T-helper 22 cell (primary cell): ENCODE measurements at regions not wholly inside any gene's neighbourhood (a gene's known extent, or its start where the extent isn't known, plus 50 kb on each side); places are given as distances from the start of the nearest gene placed in this dataset.

Experiments
- DNase-seq: peaks from one replicate; pipeline ENCODE4 v3.0.0-alpha.2; 2020; ENCODE audit warnings: low read depth

DNA sequence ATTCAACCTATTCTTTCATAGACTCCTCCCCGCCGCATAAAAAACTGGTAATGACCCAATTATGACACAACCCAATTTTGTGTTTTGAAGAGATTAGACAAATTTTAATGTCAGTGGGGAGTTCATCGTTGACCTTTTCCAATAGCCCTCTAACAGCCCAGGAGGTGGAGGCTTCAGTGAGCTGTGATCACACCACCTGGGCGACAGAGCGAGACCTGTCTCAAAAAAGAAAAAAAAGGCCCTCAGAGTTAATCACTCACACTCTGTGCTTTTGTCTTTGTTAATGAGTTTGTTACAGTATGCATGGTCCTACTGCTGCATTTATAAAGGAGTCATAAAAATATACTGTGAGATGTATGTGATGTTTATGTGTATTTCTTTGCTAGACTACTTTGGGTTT lies 510.6 kb downstream of the CPS1 start:
- DNase-seq = no peak

DNA sequence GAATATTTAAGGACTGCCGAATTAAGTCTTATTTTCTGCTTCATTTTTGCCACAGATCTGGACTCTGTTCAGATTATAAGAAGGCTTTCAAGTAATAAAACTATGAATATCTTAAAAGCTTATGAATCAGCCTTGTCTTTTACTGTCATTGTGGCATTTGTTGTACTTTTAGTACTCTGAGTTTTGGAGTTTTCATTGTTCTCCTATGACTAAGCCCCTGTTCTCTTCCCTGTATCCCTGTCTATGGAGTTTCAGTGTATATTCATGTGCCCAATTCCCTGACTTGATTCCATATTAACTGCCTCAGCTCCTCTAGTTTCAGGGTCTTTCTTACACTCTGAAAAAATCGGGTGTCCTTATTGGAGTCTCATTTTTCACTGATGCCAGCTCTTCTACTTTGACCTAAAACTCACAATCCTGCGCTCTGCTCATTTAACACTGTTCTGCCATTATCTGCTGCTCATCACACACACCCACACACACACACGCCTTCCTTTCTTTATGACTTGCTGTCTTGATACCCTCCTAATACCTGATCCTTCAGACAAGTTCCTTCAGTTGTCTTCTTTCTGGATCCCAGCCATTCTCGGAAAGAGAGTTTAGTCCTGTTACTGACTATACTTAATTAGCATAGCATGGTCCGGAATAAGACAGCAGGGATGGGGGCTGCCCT lies 511.8 kb downstream of the CPS1 start:
- DNase-seq = no peak

DNA sequence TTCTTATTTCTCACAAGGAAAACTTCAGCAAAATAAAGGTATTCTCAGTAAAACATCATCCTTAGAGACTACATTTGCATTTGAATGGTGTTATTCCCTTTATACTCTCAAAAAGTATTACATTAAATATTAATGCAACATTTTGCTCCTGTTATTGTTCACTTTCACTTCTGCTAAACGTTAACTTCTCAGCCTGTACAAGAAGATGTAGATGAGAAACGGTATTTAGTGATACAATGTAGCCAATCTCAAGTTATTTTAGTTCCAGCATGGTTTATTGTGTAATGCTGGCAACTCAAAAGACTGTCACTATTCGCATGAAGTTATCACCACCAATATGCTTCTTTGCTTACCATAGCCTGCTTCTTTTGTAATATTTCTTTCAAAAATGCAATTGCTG lies 514.1 kb downstream of the CPS1 start:
- no peak for DNase-seq

DNA sequence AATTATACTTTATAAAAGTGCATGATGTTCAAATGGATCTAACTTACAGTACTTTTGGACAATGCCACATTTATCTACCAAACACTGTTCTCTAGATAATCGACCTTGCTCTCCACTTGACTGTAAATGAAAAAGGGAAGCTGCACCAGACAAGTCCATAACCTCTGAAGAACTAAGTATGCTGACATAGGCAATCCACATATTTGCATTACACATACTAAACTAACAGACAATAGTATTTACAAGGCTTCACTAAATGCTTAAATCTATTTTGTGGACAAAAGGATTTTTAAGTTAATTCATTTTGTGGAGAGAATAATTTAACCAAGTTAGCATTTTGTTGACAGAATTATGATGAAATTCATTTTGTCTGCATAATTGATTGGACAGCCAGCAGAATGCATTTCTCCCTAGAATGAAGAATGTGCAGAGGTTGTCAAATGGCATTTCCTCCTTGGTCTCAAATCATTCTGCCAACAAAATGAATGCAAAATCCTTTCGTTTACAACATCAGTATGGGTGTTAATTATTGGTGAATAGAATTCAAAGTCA lies 520.9 kb downstream of the CPS1 start:
- no peak for DNase-seq

DNA sequence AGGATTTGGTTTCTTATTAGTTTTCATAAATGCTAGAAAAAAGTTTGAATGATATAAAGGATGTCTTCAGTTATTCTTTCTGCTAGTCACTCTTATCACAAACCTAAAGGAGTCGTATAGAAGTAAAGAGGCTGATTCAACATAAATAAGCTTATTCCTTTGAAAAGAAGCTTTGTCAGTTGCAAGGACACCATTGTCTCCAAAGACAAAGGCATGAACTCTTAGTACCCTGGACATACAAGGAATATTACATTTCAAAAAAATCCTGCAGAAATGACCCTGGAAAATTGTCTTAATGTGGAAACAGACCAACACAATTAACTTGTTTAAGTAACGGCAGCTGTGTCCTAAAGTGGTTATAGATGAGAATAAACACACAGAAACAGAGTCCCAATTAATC lies 528.0 kb downstream of the CPS1 start:
- no peak for DNase-seq

DNA sequence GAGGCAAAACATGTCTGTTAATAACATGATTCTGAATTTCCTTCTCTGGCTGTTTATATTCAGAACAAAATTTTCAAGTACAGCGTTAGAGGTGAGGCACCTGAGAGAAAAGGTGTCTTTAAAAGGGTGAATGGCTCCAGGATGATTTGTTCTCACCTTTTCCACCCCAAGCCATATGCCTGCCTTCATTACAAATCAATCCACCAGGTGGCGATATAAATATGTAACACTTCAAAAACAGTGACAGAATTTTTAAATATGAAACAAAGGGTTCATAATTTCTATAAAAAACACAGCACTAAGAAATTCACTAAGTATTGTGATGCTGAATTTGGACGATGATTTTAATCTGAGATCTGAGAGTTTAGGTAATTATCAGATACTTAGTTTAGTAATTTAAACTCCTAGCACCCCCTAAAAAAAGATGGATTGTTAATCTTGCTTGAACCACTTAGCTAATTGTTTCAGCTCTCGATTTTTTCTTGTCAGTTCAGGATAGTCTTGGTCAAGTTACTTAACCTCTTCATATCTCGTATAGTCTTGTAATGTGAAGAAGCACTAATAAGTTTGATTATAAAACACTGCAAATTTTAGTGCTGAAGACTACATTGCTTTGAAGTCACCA lies 528.8 kb downstream of the CPS1 start:
- no peak for DNase-seq

DNA sequence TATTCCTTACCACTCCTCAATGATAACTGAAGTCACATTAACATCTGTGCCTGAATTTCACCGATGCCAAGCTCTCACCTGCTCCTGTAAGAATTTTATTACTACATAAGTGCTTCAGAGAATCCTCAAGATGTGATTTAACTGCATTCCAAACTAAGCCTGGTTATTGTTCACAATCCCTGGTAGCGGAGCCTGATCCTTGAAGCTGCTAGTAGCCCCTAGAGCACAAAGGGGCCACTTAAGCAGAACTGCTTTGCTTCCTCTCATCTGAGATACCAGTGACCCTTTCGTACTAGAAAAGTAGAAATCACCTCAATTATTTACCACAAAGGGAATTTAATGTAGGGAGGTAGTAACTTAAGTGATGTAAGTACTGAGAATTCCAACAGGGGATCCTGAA lies 529.6 kb downstream of the CPS1 start:
- DNase-seq = no peak

DNA sequence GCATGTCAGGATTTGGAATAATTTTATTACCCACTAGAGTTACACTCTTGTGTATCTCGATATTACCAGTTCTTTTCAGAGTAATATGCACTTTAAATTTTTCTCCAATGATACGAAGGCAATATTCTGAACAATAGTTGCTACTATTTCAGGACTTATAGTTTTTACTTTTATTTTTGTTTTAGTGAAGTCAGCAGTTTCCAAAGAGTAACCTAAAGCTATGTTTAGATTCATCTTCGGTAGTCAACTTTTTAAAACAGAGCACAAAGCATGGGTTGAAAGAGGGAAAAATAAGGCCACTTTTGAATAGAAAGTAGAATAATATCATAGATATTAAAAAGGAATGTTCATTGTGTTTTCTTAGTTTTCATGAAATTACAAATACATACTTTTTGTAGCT lies 532.7 kb downstream of the CPS1 start:
- DNase-seq = no peak

DNA sequence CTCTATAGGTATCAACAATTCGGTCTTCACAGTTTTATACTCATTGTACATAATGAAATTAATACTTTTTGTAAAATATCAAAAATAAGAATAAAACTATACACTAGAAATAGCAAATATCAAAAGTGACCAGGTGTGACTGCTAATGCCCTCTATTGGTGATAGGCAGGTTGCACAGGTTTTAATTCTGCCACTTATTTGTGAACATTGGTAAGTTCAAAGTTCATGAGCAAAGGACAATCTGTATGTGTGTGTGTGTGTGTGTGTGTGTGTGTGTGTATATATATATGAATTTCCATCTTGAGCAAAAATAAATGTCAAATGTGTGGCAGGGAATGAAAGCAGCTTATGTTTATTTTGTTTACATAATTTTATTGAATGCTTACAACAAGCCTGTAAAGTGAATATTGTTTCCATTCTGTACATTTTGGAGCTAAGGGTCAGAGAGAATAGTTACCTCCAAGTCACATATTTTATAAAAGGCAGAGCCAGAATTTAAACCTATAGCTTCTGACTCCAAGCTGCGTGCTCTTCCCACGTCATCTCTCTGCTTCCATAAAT lies 537.4 kb downstream of the CPS1 start:
- DNase-seq = no peak

DNA sequence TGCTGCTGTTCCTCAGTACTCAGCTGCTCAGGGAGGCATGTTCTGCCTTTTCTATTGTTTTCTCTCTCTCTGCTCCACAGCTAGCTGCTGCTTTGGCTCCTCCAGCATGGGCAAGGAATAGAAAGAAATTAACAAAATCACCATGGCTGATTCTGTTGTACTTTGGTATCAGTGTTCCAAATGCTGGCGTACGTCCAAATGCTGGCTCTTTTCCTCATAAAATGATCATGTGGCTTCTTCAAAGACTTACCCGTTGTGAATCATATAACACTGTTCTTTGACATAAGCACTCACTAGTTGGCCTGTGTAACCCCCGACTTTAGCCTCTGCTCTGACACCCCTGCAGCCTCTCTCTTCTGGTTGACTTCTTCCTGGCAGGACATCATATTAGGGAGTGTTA lies 547.6 kb downstream of the CPS1 start:
- no peak for DNase-seq

DNA sequence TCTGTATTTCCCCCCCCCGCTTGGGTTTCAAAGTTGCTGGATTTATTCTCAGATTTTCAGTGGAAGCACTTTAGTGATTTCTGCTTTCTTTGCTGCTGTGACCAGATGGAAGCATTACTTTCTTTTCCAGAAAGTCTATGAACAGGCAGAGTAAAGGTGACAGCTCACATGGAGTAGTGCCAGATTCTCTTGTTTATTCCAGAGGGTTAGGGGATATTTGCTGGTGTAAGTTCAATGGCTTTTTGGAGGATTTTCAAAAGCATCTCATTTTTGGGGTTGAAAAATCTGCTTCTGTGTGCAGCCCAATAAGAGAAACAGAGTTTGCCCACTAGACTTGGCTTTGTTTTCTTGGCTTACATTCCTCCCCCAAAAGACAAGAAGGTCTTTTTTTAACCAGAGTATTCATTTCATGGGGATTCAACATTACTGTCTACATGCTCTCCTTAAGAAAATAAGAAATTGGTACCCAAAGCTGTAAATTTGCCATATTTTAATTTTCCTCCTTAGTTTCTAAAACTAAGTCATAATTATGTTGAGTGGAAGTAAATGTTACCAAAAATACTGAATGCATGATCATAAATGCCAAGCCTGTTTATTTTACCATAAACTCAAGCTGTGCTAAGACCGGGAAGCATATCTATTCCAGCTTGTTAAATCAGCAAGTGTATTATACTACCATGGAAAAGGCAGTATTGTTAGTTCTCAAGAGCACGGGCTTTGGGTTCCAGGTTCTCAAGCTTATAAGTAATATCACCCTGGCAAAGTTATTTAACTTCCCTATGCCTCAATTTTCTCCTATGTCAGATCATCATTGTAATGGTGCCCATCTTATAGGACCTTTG lies 557.2 kb downstream of the CPS1 start:
- no peak for DNase-seq

DNA sequence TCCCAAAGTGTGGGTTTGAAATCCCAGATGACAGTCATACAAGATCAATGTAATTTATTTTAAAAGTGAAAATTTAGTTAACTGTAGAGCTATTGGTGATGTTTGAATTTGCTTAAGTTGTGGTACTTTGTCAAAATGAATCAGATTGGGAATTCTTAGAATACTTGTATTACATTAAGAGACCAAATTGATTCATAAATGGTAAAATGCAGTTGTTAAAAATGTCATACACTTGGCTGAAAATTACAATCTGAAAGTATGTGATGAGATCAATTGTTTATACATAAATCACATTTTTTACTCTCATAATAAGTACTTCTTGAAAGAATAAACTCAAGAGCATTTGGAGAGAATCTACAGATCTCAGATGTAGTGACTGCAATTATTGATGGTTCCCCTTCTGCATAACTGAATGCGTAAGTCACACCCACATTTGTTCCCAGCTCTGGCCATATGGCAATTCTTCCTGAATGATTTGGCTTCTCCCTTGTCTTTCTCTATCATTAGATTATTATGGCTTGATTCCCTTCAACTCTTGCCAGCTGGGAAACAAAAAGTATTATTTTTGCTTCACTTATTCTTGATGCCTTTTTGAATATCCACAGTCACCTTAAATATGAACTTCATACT lies 558.5 kb downstream of the CPS1 start:
- DNase-seq = no peak

DNA sequence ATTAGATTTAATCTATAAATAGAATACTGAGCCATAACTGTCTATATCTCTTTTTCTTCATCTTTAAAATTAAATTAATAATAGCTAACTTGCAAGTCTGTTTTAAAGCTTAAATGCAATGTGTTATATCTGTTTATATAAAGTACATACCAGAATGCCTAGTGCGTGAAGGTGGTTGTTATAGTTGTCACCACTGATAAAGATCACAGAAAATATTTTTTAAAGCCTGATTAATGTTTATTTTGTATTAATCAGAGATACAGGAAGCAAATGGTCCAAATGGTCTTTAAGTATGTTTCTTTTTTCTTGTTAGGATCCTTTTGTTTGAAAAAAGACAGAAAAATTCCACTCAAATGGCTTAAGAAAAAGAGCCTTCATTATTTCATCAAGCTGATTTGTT lies 560.6 kb downstream of the CPS1 start:
- no peak for DNase-seq

DNA sequence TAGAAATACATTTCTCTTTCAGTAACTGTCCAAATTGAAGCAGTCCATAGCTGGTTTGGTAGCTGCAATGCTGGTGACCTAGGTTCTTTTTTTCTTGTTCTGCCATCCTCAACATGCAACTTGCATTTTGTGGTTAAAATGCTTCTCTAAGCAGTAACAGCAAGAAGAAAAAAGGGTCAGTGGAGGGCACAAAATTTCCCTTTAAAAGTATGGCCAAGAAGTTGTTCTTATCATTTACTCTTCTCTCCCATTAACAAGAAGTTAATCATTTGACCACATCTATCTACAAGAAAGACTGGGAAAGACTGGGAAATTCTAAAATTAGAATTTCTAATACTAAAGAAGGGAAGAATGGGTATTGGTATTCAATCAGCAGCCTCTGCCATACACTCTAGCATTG lies 569.9 kb downstream of the CPS1 start:
- DNase-seq = no peak

DNA sequence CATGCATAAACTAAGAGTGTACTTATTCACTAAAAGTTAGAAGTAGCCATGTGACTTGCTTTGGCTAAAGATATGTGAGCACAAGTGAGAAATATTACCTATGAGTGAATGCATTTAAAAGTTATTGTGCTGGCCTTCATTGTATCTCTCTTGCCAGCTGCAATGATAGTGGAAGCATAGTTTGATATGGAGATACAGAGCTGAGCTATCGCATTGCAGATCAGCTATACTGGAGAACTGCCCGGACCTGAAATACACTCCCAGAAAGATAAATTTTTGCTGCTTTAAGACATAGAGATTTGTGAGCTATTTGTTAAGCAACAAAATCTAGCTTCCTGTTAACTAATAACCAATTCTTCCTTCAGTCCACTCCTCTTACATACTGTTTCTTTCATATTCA lies 571.1 kb downstream of the CPS1 start:
- no peak for DNase-seq

DNA sequence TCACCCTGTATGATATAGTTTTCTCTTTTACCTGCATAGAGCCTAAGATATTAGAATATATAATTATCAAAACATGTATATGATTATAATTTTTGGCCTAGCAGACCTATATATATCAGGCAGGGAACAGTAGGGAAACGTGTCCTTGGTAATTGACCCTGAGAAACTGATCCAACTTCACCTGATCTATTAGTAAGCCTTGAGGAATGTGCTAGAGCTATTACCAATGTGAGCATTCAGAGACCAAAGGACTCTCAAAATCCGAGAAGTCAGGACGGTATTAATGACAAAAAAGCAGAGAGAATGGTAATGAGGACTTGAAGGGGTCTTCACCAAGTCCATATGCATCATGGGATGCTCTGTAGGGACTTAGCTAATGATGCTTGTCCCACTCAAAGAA lies 571.9 kb downstream of the CPS1 start:
- no peak for DNase-seq

DNA sequence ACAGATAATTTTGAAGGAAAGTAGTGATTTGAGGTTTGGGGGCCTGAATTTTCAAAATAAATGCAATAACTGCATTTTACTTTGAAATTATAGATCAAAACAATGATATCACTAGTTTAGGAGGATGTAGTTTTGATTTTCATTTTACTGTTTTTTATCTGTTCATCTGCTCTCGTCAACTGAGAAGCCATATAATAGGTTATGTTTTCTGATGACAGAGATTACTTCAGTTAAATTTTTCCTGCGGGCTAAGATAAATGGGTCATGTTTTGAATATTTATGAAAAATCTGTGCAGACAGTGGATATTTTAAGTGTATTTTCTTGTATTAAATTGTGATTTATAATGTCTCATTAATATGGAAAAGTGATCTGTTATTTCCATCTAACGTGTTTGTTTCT lies 573.4 kb downstream of the CPS1 start:
- no peak for DNase-seq

DNA sequence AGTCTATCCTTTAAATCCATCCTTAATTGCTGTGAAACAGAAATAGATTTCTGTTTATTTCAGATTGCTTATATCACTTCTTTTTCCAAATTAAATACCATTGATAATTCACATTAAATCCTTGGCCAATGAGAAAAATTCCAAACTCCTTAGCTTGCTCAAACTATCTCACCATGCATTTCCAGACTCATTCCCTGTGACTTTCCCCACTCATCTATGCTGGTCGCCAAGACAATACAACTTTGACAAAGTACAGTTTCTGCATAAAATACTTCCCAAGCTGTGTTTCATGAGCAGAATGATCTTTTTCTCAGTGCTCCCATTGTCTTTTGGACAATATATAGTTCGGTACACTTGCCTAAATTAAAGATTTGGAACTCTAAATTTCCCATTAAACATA lies 575.6 kb downstream of the CPS1 start:
- no peak for DNase-seq

DNA sequence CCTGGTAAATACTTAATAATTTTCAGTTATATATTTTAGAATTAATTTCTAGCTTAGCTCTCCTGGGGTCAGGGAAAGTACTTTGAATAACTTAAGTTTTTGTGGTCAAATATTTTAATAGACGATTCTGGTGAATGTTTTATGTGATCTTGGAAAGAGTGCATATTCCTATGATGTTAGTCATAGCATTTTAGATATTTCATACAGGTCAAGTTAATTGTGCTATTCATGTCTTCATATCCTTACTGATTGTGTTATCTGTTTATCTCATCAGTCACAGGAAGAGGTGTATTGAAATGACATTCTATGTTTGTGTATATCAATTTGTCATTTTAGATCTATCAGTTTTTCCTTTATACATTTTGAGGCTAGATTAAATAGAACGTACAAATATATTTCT lies 576.2 kb downstream of the CPS1 start:
- no peak for DNase-seq

DNA sequence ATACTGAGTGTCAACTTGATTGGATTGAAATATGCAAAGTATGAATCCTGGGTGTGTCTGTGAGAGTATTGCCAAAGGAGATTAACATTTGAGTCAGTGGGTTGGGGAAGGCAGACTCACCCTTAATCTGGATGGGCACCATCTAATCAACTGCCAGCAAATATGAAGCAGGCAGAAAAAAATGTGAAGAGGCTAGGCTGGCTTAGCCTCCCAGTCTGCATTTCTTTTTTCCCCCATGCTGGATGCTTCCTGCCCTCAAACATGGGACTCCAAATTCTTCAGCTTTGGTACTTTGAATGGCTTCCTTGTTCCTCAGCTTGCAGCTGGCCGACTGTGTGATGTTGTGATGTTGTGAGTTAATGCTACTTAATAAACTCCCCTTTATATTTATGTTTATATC lies 577.4 kb downstream of the CPS1 start:
- no peak for DNase-seq

DNA sequence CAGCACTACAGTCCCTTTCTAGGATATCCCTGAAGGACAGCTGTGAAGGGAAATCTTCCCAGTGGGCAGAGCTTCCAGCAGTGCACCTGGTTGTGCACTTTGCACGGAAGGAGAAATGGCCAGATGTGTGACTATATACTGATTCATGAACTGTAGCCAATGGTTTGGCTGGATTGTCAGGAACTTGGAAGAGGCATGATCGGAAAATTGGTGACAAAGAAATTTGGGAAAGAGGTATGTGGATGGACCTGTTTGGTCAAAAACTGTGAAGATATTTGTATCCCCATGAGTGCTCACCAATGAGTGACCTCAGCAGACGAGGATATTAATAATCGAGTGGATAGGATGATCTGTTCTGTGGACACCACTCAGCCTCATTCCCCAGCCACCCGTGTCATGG lies 582.2 kb downstream of the CPS1 start:
- no peak for DNase-seq

DNA sequence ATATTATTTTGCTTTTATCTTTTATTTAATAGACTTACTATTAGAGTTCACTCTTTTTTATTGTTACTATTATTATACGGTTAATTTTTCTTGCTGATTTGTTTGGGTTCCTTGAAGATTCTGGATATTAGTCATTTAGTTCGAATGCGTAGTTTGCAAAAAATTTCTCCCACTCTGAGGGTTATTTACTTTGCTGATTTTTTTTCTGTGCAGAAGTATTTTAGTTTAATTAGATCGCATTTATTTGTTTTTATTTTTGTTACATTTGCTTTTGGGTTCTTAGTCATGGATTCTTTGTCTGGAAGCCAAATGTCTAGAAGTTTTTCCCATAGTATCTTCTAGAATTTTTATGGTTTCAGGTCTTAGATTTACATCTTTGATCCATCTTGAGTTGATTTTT lies 585.2 kb downstream of the CPS1 start:
- no peak for DNase-seq
